ENCODE measurements at regions not wholly inside any gene's neighbourhood (a gene's known extent, or its start where the extent isn't known, plus 50 kb on each side); places are given as distances from the start of the nearest gene placed in this dataset.

- no peak for DNase-seq
- no peak overlapping the region for H3K4ac ChIP-seq (ENCODE audit: low read depth, low read length)
- H3K79me2 ChIP-seq (ENCODE audit: insufficient read depth, low read length), result no peaks in the 10 kb centered on the region
Measured at GRCh38 chr6:91580635-91581034, 993.8 kb upstream of the MAP3K7 start.

More at GRCh38 chr6:91580635-91581034, 993.8 kb upstream of the MAP3K7 start:
- Histone ChIP-seq H3K9me3 (ENCODE audit: control insufficient read depth, low read depth, low read length) (no peaks in the 10 kb centered on the region), H3K27me3 (ENCODE audit: insufficient read depth, low read length) (no peaks in the 10 kb centered on the region), H4K5ac (ENCODE audit: insufficient read length, low read depth, low read length) (no peak overlapping the region), H3K27ac (ENCODE audit: insufficient read length, low read depth, low read length) (no peak overlapping the region), H2BK5ac (ENCODE audit: insufficient read length, low read length) (no peak overlapping the region), H2BK15ac (ENCODE audit: low read depth, low read length) (no peak overlapping the region), H2BK12ac (ENCODE audit: insufficient read length, low read depth, low read length) (no peak overlapping the region), H3K14ac (ENCODE audit: insufficient read depth, low read length) (no peak overlapping the region), H3K4me2 (ENCODE audit: insufficient read depth, insufficient read length, low read length) (no peak overlapping the region), H4K8ac (replicated peaks; ENCODE audit: insufficient read length, low read depth, low read length) (no peak overlapping the region), H3T11ph (ENCODE audit: low read length) (no peak overlapping the region), H4K91ac (ENCODE audit: insufficient read length, low read depth, low read length) (no peak overlapping the region), H2BK120ac (ENCODE audit: low read depth, low read length, poor library complexity, severe bottlenecking) (no peak overlapping the region), H3K56ac (ENCODE audit: insufficient read length, low read depth, low read length) (no peak overlapping the region), H3K4me1 (ENCODE audit: insufficient read depth, low read length) (no peaks in the 10 kb centered on the region), H3K9ac (ENCODE audit: extremely low read depth, insufficient read length, low read length) (no peak overlapping the region), H4K20me1 (ENCODE audit: control insufficient read depth, insufficient read depth, insufficient read length) (no peaks in the 10 kb centered on the region), H3K23ac (ENCODE audit: insufficient read length, low read depth, low read length) (no peak overlapping the region), H3K18ac (ENCODE audit: insufficient read length, low read depth, low read length) (no peak overlapping the region), H2BK20ac (ENCODE audit: low read depth, low read length, poor library complexity, severe bottlenecking) (no peak overlapping the region), H3K79me1 (ENCODE audit: insufficient read depth, low read depth, low read length, poor library complexity, severe bottlenecking) (no peaks in the 10 kb centered on the region), H2AK5ac (ENCODE audit: insufficient read length, low read length) (no peak overlapping the region), H3K23me2 (ENCODE audit: insufficient read length, low read depth, low read length, poor library complexity, severe bottlenecking) (no peaks in the 10 kb centered on the region), H2AFZ (ENCODE audit: low read length) (no peak overlapping the region)
- no peaks in the 10 kb centered on the region for H3K9me3 Mint-ChIP-seq
- H3K27ac Mint-ChIP-seq, result no peak overlapping the region
- TF ChIP-seq CTCF (conservative IDR thresholded peaks at IDR 0.05), result no peak
- H3K27me3 Mint-ChIP-seq (ENCODE audit: low read depth), result no peaks in the 10 kb centered on the region
- no peaks in the 10 kb centered on the region for H3K4me1 Mint-ChIP-seq
- no peak overlapping the region for H3K4me3 Mint-ChIP-seq
- no peaks in the 10 kb centered on the region for H3K36me3 Mint-ChIP-seq (ENCODE audit: insufficient read depth in 1 of 3, low read depth in 3 of 3)

All from H9 (cell line).